Testis (tissue), 2 donors: ENCODE measurements at regions not wholly inside any gene's neighbourhood (a gene's known extent, or its start where the extent isn't known, plus 50 kb on each side); places are given as distances from the start of the nearest gene placed in this dataset.

Source experiments
- DNase-seq: peaks from one replicate; pipeline ENCODE4 v3.0.0-alpha.2; 2019
- H3K27ac ChIP-seq, 2 donors: fragments of 200-600 bp; sonication (generic); one replicate each; pipeline ENCODE4 v1.5.1; 2019
- H3K27me3 ChIP-seq: fragments of 200-600 bp; sonication (generic); one replicate; pipeline ENCODE4 v1.5.1; 2019
- H3K36me3 ChIP-seq: fragments of 200-600 bp; sonication (generic); one replicate; pipeline ENCODE4 v1.5.1; 2017; ENCODE audit warnings: low read depth; ENCODE audit errors: missing control alignments
- H3K4me1 ChIP-seq: fragments of 200-600 bp; sonication (generic); one replicate; pipeline ENCODE4 v1.5.1; 2019
- H3K4me3 ChIP-seq, 2 donors: fragments of 200-600 bp; sonication (generic); one replicate each; pipeline ENCODE4 v1.5.1; 2017 to 2019
- H3K9me3 ChIP-seq: fragments of 200-600 bp; sonication (generic); one replicate; pipeline ENCODE4 v1.5.1; 2017
- CTCF ChIP-seq, 3 experiments: fragments of 450-650 bp in 2 of 3; fragments of 200-600 bp in 1 of 3; sonication (generic) in 1 of 3; IDR thresholded peaks; one replicate each; pipeline ENCODE4 v1.5.1; 2016 to 2019; ENCODE audit warnings: antibody characterized with exemption in 3 of 3, mild to moderate bottlenecking in 2 of 3, moderate library complexity in 1 of 3
- POLR2A ChIP-seq: fragments of 450-650 bp; IDR thresholded peaks from one replicate; pipeline ENCODE4 v1.6.1; 2017; ENCODE audit warnings: antibody characterized with exemption, mild to moderate bottlenecking, moderate library complexity
- WGBS, 2 donors: methylation state at CpG; one replicate each; pipeline ENCODE4 v1.1.5; 2018; 5-methylcytosine and 5-hydroxymethylcytosine counted together
- intact Hi-C: fragments of 100-400 bp; cut with DNase I; formaldehyde crosslinking; loops from one replicate; pipeline ENCODE4 v1.15.1; 2023; ENCODE audit warnings: low total_unique reads

DNA sequence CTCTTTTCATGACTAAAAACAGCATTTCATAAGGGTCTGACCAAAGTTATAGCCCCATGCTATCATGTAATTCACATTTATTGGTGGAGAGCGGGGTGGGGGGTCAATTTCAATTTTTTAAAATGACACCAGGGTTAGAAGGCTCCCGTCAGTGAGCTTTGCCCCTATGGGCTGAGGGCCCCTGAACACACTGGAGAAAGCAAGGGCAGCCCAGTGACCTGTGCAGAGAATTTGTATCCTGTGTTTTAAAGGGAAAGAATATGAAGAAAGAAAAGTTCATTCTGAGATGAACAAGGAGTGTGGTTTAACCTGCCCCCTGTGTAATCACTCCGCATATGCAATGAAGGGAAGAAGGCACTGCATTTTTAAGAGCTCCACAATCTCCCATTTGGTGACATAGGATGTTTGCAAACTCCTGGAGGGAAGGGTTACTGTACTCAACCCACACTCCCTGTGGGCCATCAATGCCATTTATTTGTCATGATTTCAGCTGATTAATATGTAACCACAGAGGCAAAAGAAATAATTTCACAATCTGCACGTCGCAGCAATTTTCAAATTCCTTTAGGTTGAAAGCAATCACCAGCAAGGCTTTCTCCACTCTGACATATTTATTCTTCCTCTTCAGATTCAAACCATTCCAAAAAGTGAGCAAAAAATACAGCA lies 95.6 kb downstream of the ZNF281 start:
- no peaks in the 10 kb centered on the region for H3K27me3 ChIP-seq
- no peak overlapping the region for H3K4me3 ChIP-seq
- WGBS, 2 donors, result 76 to 78% methylated on average over 5 of the region's 5 CpGs
- no peak for TF ChIP-seq POLR2A
- no peak for TF ChIP-seq CTCF (IDR thresholded peaks at IDR 0.05)
- H3K27ac ChIP-seq, result no peak overlapping the region
- H3K4me1 ChIP-seq, result no peaks in the 10 kb centered on the region
- intact Hi-C loops, result no loop called here
- no peak for DNase-seq
- no peaks in the 10 kb centered on the region for H3K36me3 ChIP-seq
- H3K9me3 ChIP-seq, result no peaks in the 10 kb centered on the region

- no peaks in the 10 kb centered on the region for H3K9me3 ChIP-seq
- no peak overlapping the region for H3K27ac ChIP-seq
- intact Hi-C loops, result no loop called here
- 96 to 98% methylated on average over 1 of the region's 1 CpG for WGBS, 2 donors
- H3K4me3 ChIP-seq, result no peak overlapping the region
- no peak for DNase-seq
- no peaks in the 10 kb centered on the region for H3K4me1 ChIP-seq
- H3K36me3 ChIP-seq, result no peaks in the 10 kb centered on the region
- TF ChIP-seq POLR2A (no peak), CTCF (IDR thresholded peaks at IDR 0.05) (no peak)
- H3K27me3 ChIP-seq, result no peaks in the 10 kb centered on the region
These were observed 98.6 kb downstream of the ZNF281 start for GRCh38 chr1:200311256-200311655.

GRCh38 chr1:200310824-200311223 lies 99.0 kb downstream of the ZNF281 start:
- Histone ChIP-seq H3K27ac (no peak overlapping the region), H3K9me3 (no peaks in the 10 kb centered on the region), H3K4me1 (no peaks in the 10 kb centered on the region), H3K4me3 (no peak overlapping the region), H3K36me3 (no peaks in the 10 kb centered on the region), H3K27me3 (no peaks in the 10 kb centered on the region)
- WGBS, 2 donors, result 89 to 97% methylated on average over 2 of the region's 2 CpGs
- TF ChIP-seq POLR2A (no peak), CTCF (IDR thresholded peaks at IDR 0.05) (no peak)
- intact Hi-C loops, result no loop called here
- no peak for DNase-seq

- Histone ChIP-seq H3K4me1 (no peaks in the 10 kb centered on the region), H3K36me3 (no peaks in the 10 kb centered on the region), H3K4me3 (no peak overlapping the region), H3K9me3 (no peaks in the 10 kb centered on the region), H3K27ac (no peak overlapping the region), H3K27me3 (no peaks in the 10 kb centered on the region)
- intact Hi-C loops, result no loop called here
- WGBS, 2 donors, result 54 to 67% methylated on average over 2 of the region's 2 CpGs
- TF ChIP-seq CTCF (IDR thresholded peaks at IDR 0.05), result peak in 1 of 3 experiments; percentile 19
- TF ChIP-seq POLR2A, result no peak
- no peak for DNase-seq
These were observed 102.1 kb downstream of the ZNF281 start for GRCh38 chr1:200307755-200308066.
